H9 (cell line): ENCODE measurements at regions not wholly inside any gene's neighbourhood (a gene's known extent, or its start where the extent isn't known, plus 50 kb on each side); places are given as distances from the start of the nearest gene placed in this dataset.

ENCODE experiments used
- DNase-seq: peaks from one replicate; pipeline ENCODE4 v3.0.0-alpha.2; 2017
- H2AFZ ChIP-seq: one replicate; pipeline ENCODE4 v1.6.1; 2013; ENCODE audit warnings: mild to moderate bottlenecking, low read length, control low read depth, moderate library complexity
- H2AK5ac ChIP-seq: 2 replicates; pipeline ENCODE4 v1.6.1; 2013; ENCODE audit warnings: low read length, control low read depth, mixed read lengths; ENCODE audit not compliant: insufficient read length
- H2BK120ac ChIP-seq: one replicate; pipeline ENCODE4 v1.6.1; 2013; ENCODE audit warnings: low read depth, mild to moderate bottlenecking, low read length, control low read depth, inconsistent platforms; ENCODE audit not compliant: poor library complexity, severe bottlenecking
- H2BK12ac ChIP-seq: 2 replicates; pipeline ENCODE4 v1.6.1; 2013; ENCODE audit warnings: low read length, control low read depth, mixed read lengths, low read depth; ENCODE audit not compliant: insufficient read length
- H2BK15ac ChIP-seq: 2 replicates; pipeline ENCODE4 v1.6.1; 2013; ENCODE audit warnings: low read depth, low read length, control low read depth
- H2BK20ac ChIP-seq: one replicate; pipeline ENCODE4 v1.6.1; 2013; ENCODE audit warnings: low read depth, mild to moderate bottlenecking, low read length, control low read depth, inconsistent platforms; ENCODE audit not compliant: poor library complexity, severe bottlenecking
- H2BK5ac ChIP-seq: 2 replicates; pipeline ENCODE4 v1.6.1; 2013; ENCODE audit warnings: low read length, control low read depth, mixed read lengths; ENCODE audit not compliant: insufficient read length
- H3K14ac ChIP-seq: 2 replicates; pipeline ENCODE4 v1.6.1; 2013; ENCODE audit warnings: low read length, control low read depth; ENCODE audit not compliant: insufficient read depth
- H3K18ac ChIP-seq: 2 replicates; pipeline ENCODE4 v1.6.1; 2013; ENCODE audit warnings: low read depth, mild to moderate bottlenecking, mixed read lengths, low read length, control low read depth; ENCODE audit not compliant: insufficient read length
- H3K23ac ChIP-seq: 2 replicates; pipeline ENCODE4 v1.6.1; 2013; ENCODE audit warnings: low read length, control low read depth, mixed read lengths, low read depth; ENCODE audit not compliant: insufficient read length
- H3K23me2 ChIP-seq: 2 replicates; pipeline ENCODE4 v1.6.1; 2013; ENCODE audit warnings: low read depth, mild to moderate bottlenecking, mixed read lengths, low read length, control low read depth; ENCODE audit not compliant: insufficient read length, poor library complexity, severe bottlenecking
- H3K27ac ChIP-seq: 2 replicates; pipeline ENCODE4 v1.5.1; 2013; ENCODE audit warnings: low read length, control low read depth, mixed read lengths, low read depth; ENCODE audit not compliant: insufficient read length
- H3K27me3 ChIP-seq: 2 replicates; pipeline ENCODE4 v1.6.1; 2013; ENCODE audit warnings: low read length, control low read depth, inconsistent platforms; ENCODE audit not compliant: insufficient read depth
- H3K4ac ChIP-seq: 2 replicates; pipeline ENCODE4 v1.6.1; 2013; ENCODE audit warnings: low read depth, mild to moderate bottlenecking, control low read depth, inconsistent platforms, low read length, moderate library complexity
- H3K4me1 ChIP-seq: 2 replicates; pipeline ENCODE4 v1.6.1; 2013; ENCODE audit warnings: low read length, control low read depth, inconsistent platforms; ENCODE audit not compliant: insufficient read depth
- H3K4me2 ChIP-seq: 2 replicates; pipeline ENCODE4 v1.6.1; 2013; ENCODE audit warnings: low read length, control low read depth, mixed read lengths; ENCODE audit not compliant: insufficient read length, insufficient read depth
- H3K56ac ChIP-seq: 2 replicates; pipeline ENCODE4 v1.6.1; 2013; ENCODE audit warnings: low read depth, mild to moderate bottlenecking, mixed read lengths, low read length, control low read depth; ENCODE audit not compliant: insufficient read length
- H3K79me1 ChIP-seq: 2 replicates; pipeline ENCODE4 v1.6.1; 2013; ENCODE audit warnings: low read depth, mild to moderate bottlenecking, moderate library complexity, low read length, control low read depth, inconsistent platforms; ENCODE audit not compliant: insufficient read depth, poor library complexity, severe bottlenecking
- H3K79me2 ChIP-seq: 2 replicates; pipeline ENCODE4 v1.6.1; 2013; ENCODE audit warnings: low read length, control low read depth, inconsistent platforms; ENCODE audit not compliant: insufficient read depth
- H3K9ac ChIP-seq: 2 replicates; pipeline ENCODE4 v1.6.1; 2013; ENCODE audit warnings: low read length, control low read depth, mixed read lengths; ENCODE audit not compliant: insufficient read length; ENCODE audit errors: extremely low read depth
- H3K9me3 ChIP-seq: one replicate; pipeline ENCODE4 v1.6.1; 2013; ENCODE audit warnings: low read depth, low read length, inconsistent platforms; ENCODE audit not compliant: control insufficient read depth
- H3T11ph ChIP-seq: one replicate; pipeline ENCODE4 v1.6.1; 2013; ENCODE audit warnings: mild to moderate bottlenecking, low read length, control low read depth, inconsistent platforms
- H4K20me1 ChIP-seq: one replicate; pipeline ENCODE4 v1.6.1; 2013; ENCODE audit not compliant: control insufficient read depth, insufficient read length, insufficient read depth
- H4K5ac ChIP-seq: 2 replicates; pipeline ENCODE4 v1.6.1; 2013; ENCODE audit warnings: low read depth, mild to moderate bottlenecking, mixed read lengths, low read length, control low read depth; ENCODE audit not compliant: insufficient read length
- H4K8ac ChIP-seq: replicated peaks from 2 replicates; pipeline ENCODE4 v1.6.1; 2013; ENCODE audit warnings: low read length, control low read depth, mixed read lengths, low read depth; ENCODE audit not compliant: insufficient read length
- H4K91ac ChIP-seq: 2 replicates; pipeline ENCODE4 v1.6.1; 2013; ENCODE audit warnings: low read depth, mild to moderate bottlenecking, moderate library complexity, mixed read lengths, low read length, control low read depth; ENCODE audit not compliant: insufficient read length
- H3K27ac Mint-ChIP-seq, 3 experiments: 2 replicates in 2 of 3; 3 replicates in 1 of 3; pipeline ENCODE4 v1.8.0; 2020 to 2021; ENCODE audit warnings: mixed read lengths in 3 of 3, mild to moderate bottlenecking in 1 of 3, moderate library complexity in 1 of 3
- H3K27me3 Mint-ChIP-seq: 2 replicates; pipeline ENCODE4 v1.8.0; 2021; ENCODE audit warnings: low read depth, mild to moderate bottlenecking, moderate library complexity, mixed read lengths
- H3K36me3 Mint-ChIP-seq, 3 experiments: 2 replicates in 2 of 3; 3 replicates in 1 of 3; pipeline ENCODE4 v1.8.0; 2020 to 2021; ENCODE audit warnings: low read depth in 3 of 3, mixed read lengths in 3 of 3; ENCODE audit not compliant: insufficient read depth in 1 of 3
- H3K4me1 Mint-ChIP-seq, 2 experiments: 2 replicates each; pipeline ENCODE4 v1.8.0; 2020; ENCODE audit warnings: mixed read lengths in 2 of 2
- H3K4me3 Mint-ChIP-seq, 2 experiments: 2 replicates in 1 of 2; 3 replicates in 1 of 2; pipeline ENCODE4 v1.8.0; 2020 to 2021; ENCODE audit warnings: mild to moderate bottlenecking in 2 of 2, mixed read lengths in 2 of 2, moderate library complexity in 1 of 2
- H3K9me3 Mint-ChIP-seq, 2 experiments: 2 replicates in 1 of 2; 3 replicates in 1 of 2; pipeline ENCODE4 v1.8.0; 2020; ENCODE audit warnings: mild to moderate bottlenecking in 2 of 2, mixed read lengths in 2 of 2, moderate library complexity in 1 of 2
- WGBS: extraction: QIAGEN DNeasy Blood & Tissue Kit; methylation state at CpG from one replicate; pipeline ENCODE4 v1.1.7; 2013; ENCODE audit warnings: missing lambda C conversion rate, low lambda C conversion rate, mixed read lengths; ENCODE audit not compliant: insufficient read length; ENCODE audit errors: extremely low coverage; 5-methylcytosine and 5-hydroxymethylcytosine counted together
- TF ChIP-seq, protein P1 (sequence below): fragments of 200-600 bp; sonication (generic); conservative IDR thresholded peaks from 3 replicates; pipeline ENCODE4 v1.8.0; 2021; ENCODE audit warnings: antibody characterized with exemption, mild to moderate bottlenecking

- Histone ChIP-seq H3T11ph (no peak overlapping the region), H2BK15ac (no peak overlapping the region), H3K79me2 (no peaks in the 10 kb centered on the region), H3K9ac (no peak overlapping the region), H2BK120ac (no peak overlapping the region), H4K8ac (no peak overlapping the region), H3K23ac (no peak overlapping the region), H3K56ac (no peak overlapping the region), H2BK20ac (no peak overlapping the region), H3K27ac (no peak overlapping the region), H2AFZ (no peak overlapping the region), H3K4me2 (no peak overlapping the region), H4K20me1 (no peaks in the 10 kb centered on the region), H2AK5ac (no peak overlapping the region), H4K5ac (no peak overlapping the region), H3K9me3 (no peaks in the 10 kb centered on the region), H3K18ac (no peak overlapping the region), H4K91ac (no peak overlapping the region), H3K79me1 (no peaks in the 10 kb centered on the region), H3K27me3 (no peaks in the 10 kb centered on the region), H2BK12ac (no peak overlapping the region), H3K4me1 (no peaks in the 10 kb centered on the region; the same call in 1 of the 2 replicates), H2BK5ac (no peak overlapping the region), H3K23me2 (no peaks in the 10 kb centered on the region), H3K14ac (no peak overlapping the region), H3K4ac (no peak overlapping the region)
- H3K36me3 Mint-ChIP-seq: 0 out of 7 replicates have a peak, but pooled peaks cover 0 to 4% (median 0%) of the 10 kb centered on the region in 3 experiments
- H3K27me3 Mint-ChIP-seq: no peaks in the 10 kb centered on the region
- no peak overlapping the region for H3K4me3 Mint-ChIP-seq
- H3K27ac Mint-ChIP-seq: no peak overlapping the region
- no CpG with 5 or more reads among the region's 3 CpGs for WGBS
- TF ChIP-seq, protein P1, sequence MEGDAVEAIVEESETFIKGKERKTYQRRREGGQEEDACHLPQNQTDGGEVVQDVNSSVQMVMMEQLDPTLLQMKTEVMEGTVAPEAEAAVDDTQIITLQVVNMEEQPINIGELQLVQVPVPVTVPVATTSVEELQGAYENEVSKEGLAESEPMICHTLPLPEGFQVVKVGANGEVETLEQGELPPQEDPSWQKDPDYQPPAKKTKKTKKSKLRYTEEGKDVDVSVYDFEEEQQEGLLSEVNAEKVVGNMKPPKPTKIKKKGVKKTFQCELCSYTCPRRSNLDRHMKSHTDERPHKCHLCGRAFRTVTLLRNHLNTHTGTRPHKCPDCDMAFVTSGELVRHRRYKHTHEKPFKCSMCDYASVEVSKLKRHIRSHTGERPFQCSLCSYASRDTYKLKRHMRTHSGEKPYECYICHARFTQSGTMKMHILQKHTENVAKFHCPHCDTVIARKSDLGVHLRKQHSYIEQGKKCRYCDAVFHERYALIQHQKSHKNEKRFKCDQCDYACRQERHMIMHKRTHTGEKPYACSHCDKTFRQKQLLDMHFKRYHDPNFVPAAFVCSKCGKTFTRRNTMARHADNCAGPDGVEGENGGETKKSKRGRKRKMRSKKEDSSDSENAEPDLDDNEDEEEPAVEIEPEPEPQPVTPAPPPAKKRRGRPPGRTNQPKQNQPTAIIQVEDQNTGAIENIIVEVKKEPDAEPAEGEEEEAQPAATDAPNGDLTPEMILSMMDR: no peak
- DNase-seq: no peak
- H3K4me1 Mint-ChIP-seq: peaks cover 10 to 12% of the 10 kb centered on the region in 2 experiments
- H3K9me3 Mint-ChIP-seq: peaks cover 0 to 4% of the 10 kb centered on the region in 2 experiments; a peak in 1 of 5 replicates
Observed at GRCh38 chr14:98195256-98195655, 1076.7 kb downstream of the BCL11B start.
